Erythroblast (primary cell): ENCODE measurements at regions not wholly inside any gene's neighbourhood (a gene's known extent, or its start where the extent isn't known, plus 50 kb on each side); places are given as distances from the start of the nearest gene placed in this dataset.
"Not testable (repeated sequence)": the region's sequence is repeated elsewhere in the genome, so short reads cannot be mapped to it uniquely, and the experiment has no call there.

Source experiments
- DNase-seq, 2 experiments: peaks; one replicate each; lab custom pipeline; 2025; lab: John Stamatoyannopoulos, UW
- GATA1 ChIP-seq: IDR thresholded peaks from 2 replicates; pipeline ENCODE4 v1.6.1; 2011; ENCODE audit warnings: low read depth, mild to moderate bottlenecking, control low read depth, low read length, moderate library complexity
- POLR2A ChIP-seq: IDR thresholded peaks from 2 replicates; pipeline ENCODE4 v1.6.1; 2011; ENCODE audit warnings: mild to moderate bottlenecking, low read length

DNA sequence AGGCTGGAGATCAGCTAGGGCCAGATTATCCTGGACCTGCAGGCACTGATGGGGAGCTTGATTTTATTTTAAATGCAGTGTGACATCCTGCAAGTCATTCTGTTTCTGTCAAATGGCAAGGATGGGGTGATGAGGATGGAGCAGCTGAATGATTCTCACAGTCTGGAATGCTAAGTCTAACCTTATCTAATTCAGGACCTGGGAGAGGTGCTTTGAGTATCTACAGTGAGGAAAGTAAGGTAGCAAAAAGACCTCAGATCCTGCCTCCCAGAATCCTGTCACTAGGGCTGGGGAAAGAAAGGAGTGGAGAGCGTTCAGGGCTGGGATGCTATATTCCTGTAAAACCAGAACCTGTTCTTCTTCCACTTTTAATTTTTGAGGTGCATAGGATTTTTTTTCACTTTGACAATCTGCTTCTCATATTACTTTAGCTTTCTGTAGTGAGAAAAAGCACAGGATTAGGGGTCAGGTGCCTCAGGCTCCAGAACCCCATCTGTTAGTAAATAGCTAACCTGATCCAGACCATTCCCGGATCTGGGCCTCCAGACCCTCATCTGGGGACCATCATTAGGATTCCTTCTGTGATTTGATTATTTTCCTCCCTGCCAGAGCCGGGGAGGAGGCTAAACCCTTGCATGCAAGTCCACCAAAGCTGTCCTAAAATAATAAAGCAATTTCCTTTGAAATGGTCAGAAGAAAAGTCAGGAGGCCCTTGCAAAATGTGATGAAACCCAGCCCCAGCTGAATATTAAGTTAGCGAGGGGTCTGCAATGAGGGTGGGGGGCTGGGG lies 54.7 kb downstream of the ASCL1 start:
- DNase-seq = no peak
- TF ChIP-seq POLR2A = no peak
- no peak for TF ChIP-seq GATA1

DNA sequence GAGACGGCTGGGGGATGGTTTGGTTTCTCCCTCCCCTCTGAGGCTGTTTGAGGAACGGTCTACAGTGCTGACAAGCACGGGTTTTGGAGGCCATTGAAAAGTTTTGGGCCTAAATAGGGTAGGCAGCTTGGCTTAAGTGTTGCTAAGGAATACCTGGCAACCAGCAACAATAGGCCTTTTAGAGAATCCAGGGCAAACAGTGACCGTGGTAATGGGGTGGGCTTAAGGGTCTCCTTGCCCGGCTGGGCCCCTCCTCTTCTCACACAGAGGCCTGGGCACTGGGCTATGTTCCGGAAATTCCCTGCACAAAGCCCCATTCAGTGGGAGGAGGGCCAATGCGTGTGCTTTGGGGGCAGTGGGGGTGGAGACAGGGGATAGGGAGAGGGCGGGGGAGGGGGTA lies 55.4 kb downstream of the ASCL1 start:
- DNase-seq = no peak
- TF ChIP-seq POLR2A (no peak), GATA1 (no peak)

DNA sequence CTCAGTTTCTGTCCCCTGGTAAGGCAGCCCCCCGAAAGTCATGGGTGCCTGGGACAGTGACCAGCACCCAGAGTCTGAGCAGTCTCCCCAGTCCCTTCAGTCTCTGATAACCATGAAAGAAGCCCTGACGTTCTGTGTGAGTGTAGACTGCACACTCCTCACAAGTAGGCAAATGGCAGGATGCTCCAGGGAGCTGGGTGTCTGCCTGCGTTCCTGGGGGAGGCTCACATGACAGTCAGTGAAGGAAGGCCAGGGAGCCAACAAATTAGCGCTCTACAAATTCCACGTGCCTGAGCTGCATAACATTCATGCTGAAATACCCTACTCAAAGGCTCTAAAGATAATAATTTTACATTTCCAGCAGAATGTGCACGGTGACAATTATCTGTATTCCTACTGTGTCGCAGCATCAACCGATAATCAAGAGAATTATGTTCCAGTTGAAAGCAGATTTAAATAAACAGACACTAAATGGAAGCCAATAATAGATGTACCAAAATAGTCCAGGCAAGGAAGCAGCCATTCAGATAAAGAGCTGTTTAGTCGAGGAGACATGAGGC lies 56.3 kb downstream of the ASCL1 start:
- DNase-seq = no peak
- TF ChIP-seq GATA1 (no peak), POLR2A (no peak)

DNA sequence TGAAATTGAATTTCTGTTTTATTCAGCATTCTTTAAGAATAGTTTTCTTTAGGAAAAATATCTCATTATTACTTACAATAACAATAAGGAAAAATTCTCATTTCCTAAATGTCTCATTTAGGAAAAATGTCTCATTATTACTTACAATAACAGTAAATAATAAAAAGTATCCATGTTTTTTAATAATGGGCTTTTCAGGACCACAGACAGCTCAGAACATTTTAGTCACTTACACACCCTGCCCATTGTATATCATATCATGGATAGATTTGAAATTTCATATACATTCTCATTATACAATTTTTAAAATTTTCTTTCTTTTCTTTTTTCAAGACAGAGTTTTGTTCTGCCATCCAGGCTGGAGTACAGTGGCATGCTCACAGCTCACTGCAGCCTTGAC lies 58.9 kb downstream of the ASCL1 start:
- TF ChIP-seq POLR2A (no peak), GATA1 (no peak)
- DNase-seq = no peak

DNA sequence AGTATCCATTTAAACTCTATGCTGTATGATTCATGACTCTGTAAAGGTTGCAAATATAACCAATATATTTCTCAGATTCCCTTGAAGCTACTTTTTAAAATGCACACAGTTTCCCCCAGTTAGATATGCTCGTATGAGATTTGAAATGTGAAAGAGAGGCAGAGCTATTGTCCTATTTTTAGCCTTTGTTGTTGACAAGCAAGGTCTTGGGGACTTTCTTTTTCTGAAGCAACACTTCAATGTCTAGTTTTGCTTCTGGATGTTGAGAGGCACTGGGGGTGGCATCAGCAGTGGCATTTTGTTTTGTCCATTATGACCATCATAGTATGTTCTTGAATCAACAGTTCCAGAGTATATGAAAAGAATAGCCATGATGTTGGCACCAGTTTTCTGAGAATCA lies 63.4 kb downstream of the ASCL1 start:
- TF ChIP-seq POLR2A = no peak
- TF ChIP-seq GATA1 = no peak
- DNase-seq = no peak

DNA sequence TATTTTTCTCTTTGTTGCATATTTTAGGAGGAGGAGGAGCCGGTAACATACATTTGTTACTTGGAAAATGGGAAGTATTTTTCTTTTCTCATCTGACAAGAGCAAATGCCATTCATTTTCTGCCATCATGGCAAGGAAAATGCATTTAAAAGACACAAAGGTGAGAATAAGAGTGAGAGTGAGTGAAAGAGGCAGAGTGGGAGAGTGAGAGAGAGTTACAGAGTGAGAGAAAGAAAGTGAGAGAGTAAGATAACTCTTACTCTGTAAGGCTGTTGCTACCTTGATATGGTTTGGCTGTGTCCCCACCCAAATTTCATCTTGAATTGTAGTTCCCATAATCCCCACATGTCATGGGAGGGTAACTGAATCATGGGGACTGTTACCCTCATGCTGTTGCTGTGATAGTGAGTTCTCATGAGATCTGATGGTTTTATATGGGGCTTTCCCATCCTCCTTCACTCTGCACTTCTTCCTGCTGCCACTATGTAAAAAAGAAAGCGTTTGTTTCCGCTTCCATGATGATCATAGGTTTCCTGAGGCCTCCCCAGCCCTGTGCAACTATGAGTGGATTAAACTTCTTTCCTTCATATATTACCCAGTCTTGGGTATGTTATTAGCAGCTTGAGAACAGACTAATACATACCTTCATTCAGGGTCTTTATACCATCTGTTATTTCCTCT lies 64.2 kb downstream of the ASCL1 start:
- no peak for DNase-seq

DNA sequence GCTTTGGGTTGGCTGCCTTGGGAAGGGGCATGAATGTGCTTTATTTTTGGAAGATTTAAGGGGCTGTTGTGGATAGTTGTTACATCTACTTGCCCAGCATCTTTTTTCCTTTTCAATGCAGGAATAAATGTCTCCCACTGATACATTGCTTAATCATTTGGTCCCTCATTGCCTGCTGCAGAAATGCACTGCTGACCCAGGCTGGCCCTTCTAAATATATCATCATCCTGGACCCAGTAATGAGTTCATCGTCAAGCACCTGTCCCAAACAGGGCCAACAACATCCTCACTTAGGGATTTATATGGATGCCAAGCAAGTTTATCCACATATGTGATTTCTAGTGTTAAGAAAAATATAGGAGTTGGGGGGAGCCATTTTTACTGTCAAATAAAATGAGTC lies 67.2 kb downstream of the ASCL1 start:
- TF ChIP-seq GATA1 = no peak
- no peak for TF ChIP-seq POLR2A
- DNase-seq = no peak

More for the DNA sequence above, 64.2 kb downstream of the ASCL1 start:
- no peak for TF ChIP-seq POLR2A
- no peak for TF ChIP-seq GATA1

DNA sequence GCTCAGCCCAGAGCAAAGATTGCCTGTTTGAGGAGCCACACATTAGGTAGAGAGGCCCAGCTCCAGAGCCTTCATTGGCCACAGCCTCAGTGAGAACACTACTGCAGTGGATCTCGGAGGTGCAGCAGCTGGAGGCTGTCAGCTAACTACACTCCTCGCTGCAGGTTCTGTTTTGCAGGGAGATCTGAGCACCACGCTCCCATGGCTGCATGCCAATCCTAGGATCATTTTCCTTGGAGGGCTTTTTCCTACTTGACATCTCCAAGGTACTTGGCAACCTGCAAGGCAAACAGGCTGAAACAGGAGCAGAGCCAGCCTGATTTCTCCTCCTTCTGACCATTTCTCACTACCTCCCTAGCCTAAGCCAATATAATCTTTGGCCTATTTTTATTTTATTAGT lies 69.2 kb downstream of the ASCL1 start:
- DNase-seq = not testable (repeated sequence)

DNA sequence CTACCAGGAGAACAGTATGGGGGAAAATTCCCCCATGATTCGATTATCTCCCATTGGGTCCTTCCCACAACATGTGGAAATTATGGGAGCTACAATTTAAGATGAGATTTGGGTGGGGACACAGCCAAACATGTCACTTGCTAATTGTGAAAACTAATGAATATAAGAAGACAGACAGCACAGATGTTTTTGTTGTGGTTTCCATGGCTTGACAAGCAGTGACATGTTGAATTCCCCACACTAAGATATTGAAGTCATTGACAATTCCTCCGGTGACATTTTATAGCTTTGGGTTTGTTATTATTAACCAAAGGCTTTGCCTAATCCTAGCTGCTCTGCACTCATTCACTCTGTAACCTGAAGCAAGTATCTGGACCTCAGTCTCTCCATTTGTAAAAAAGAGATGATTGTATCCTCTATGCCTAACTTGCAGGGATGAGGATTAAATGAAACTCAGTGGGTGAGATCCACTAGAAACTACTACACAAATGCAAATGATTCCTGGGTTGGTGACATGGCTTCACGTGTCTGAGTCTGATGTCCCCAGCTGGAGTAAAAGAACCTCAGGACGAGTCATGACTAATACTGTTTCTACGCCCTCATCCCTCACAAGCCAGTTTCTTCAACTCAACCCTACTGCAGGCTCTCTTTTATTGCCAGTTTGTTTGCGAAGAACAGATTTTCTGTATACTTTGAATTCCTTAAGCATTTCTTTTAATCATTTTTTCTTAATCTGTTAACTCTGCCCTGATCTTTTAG lies 71.6 kb downstream of the ASCL1 start:
- TF ChIP-seq GATA1 (no peak), POLR2A (no peak)
- DNase-seq = no peak

DNA sequence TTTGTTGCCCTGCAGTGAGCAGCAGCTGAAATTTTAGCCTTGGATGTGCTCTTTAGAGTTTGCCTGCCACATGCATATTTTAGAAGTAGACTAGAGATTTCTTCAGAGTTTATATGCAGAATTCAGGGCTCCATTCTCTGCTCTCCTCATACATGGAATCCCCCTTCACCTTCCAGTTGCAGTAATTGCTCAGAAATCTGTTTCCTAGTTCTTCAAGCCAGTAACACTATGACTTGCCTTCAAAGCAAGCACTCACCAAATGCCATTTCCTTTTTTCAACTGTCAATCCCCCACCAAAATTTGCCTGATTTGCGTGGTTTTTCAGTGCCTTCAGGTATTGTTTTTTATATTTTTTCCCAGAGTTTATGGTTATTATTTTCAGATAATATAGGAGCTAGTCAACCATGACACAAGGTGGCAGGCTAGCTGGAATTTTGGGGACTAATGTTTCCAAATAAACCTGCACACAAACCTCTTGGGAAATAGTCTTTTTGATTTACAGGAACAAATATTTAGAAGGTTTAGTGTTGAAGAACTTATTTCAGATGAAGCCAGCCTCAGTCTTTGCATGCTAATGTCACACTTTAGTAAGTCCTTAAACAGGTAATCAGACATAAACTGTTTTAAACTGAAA lies 79.2 kb downstream of the ASCL1 start:
- no peak for DNase-seq
- TF ChIP-seq POLR2A = no peak
- TF ChIP-seq GATA1 = no peak

DNA sequence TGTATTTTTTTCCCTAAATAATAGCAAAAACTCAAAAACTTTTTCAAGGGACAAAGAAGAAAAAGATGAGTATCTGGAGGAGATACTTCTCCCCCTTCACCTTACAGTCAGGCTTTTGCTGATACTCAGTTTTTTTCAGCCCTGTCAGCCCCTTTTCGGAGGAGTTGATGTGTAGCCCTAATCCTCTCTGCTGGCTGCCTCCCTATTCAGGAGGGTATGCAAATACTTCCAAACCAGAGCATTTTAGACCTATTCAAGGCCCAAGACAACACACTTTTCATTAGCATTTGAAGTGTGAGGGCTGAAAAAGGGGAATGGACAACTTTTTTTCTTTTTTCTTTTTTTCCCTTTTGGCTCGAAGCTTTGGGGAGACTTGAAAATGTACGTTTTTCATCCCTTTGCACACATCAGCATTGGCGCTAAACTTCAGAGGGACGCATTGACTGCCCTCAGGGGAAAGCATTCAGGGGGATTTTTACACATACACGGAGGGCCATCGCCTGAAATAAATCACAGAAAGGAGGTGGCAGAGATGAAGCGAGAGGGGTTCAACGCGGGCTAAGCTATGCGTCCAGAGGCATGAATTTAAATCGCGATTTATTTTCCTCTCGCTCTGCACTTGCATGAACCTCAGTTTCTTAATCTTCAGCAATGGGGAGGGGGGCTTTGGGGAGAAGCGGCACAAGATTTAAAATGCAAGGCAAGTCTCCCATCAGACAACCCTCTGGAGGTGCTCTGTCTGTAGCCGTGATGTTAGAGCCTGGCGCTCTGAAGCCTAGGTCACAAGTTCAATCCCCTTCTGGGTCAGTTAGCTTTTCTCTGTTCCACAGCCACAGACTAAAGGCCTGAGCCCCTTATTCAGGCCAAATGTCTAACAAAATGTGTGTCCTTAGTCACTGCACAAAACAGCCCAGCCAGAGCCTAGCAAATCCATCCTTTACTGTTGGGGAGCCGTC lies 86.3 kb downstream of the ASCL1 start:
- no peak for DNase-seq
- TF ChIP-seq GATA1 = no peak
- TF ChIP-seq POLR2A = no peak

DNA sequence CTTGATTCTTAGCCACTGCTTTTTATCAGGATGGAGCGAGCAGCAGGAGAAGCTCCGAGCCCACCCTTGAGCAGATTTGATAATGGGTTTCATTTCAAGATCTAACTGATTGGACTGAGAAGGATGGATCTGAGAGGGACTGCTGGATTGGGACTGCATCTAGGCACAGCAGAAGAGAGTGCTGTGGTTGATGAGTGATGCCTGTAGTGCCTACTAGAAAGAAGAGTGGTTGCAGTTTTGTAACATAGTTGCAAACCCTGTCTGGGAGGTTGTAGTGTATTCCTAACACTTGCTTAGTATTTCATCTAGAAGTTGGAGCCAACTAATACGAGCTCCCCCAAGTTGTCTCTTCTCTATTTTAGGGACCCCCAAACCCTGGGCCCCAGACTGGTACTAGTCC lies 88.7 kb downstream of the ASCL1 start:
- DNase-seq = no peak
- TF ChIP-seq GATA1 (no peak), POLR2A (no peak)
